Gastroesophageal sphincter (tissue), 3 donors: ENCODE measurements at regions not wholly inside any gene's neighbourhood (a gene's known extent, or its start where the extent isn't known, plus 50 kb on each side); places are given as distances from the start of the nearest gene placed in this dataset.

Source experiments
- CTCF ChIP-seq, 4 experiments: fragments of 200-600 bp in 2 of 4; fragments of 450-650 bp in 2 of 4; sonication (generic) in 1 of 4; IDR thresholded peaks; one replicate each; pipeline ENCODE4 v1.5.1; 2017 to 2019; ENCODE audit warnings: antibody characterized with exemption in 4 of 4, mild to moderate bottlenecking in 2 of 4, moderate library complexity in 2 of 4
- POLR2A ChIP-seq, 2 donors: fragments of 450-650 bp; IDR thresholded peaks; one replicate each; pipeline ENCODE4 v1.6.1; 2017; ENCODE audit warnings: antibody characterized with exemption in 2 of 2, mild to moderate bottlenecking in 2 of 2, moderate library complexity in 1 of 2
- POLR2AphosphoS5 ChIP-seq: sonication (generic); formaldehyde crosslinking; IDR thresholded peaks from one replicate; pipeline ENCODE4 v1.6.1; 2017; ENCODE audit warnings: antibody characterized with exemption

- TF ChIP-seq CTCF (IDR thresholded peaks at IDR 0.05) (no peak), POLR2A (IDR thresholded peaks at IDR 0.05) (no peak), POLR2AphosphoS5 (no peak)
Measured at GRCh38 chr7:159296093-159296681, 151.5 kb upstream of the VIPR2 start.
